ENCODE measurements at regions not wholly inside any gene's neighbourhood (a gene's known extent, or its start where the extent isn't known, plus 50 kb on each side); places are given as distances from the start of the nearest gene placed in this dataset.

- no peak for TF ChIP-seq EZH2 (IDR thresholded peaks at IDR 0.05; ENCODE audit: insufficient read depth, low read length)
- peak; percentile 20 for TF ChIP-seq CTCF (IDR thresholded peaks at IDR 0.05; ENCODE audit: insufficient read depth, low read depth, low read length)
Observed at GRCh38 chr13:67366533-67366932, 136.4 kb upstream of the PCDH9 start.
